H1 (cell line): ENCODE measurements at regions not wholly inside any gene's neighbourhood (a gene's known extent, or its start where the extent isn't known, plus 50 kb on each side); places are given as distances from the start of the nearest gene placed in this dataset.

Experiments
- EGR1 ChIP-seq: IDR thresholded peaks from 2 replicates; pipeline ENCODE4 v1.6.1; 2011; ENCODE audit warnings: low read depth, low read length, borderline replicate concordance

DNA sequence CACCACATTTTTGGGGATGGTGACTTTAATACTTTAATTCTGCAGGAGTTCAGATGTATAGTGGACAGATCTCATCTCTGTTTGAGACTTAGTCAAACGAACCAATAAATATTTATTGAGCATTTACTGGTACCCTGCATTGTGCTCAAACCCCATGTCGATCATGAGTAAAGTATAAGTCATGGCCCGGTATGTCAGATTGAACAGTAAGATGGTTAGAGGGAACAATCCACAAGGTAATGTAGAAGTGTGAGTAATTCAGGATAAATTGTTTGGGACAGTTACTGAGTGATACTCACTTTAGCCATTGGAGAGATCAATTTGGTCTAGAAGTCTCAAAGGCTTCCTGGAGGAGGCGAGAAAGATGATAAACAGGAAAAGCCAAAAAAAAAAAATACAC is 265.5 kb upstream of the C2CD4B start (continued):
- TF ChIP-seq EGR1 = no peak
